BLaER1 (cell line): ENCODE measurements at regions not wholly inside any gene's neighbourhood (a gene's known extent, or its start where the extent isn't known, plus 50 kb on each side); places are given as distances from the start of the nearest gene placed in this dataset.
"Not testable (repeated sequence)": the region's sequence is repeated elsewhere in the genome, so short reads cannot be mapped to it uniquely, and the experiment has no call there.

Experiments used
- H3K27ac ChIP-seq: shearing (Covaris generic); formaldehyde crosslinking; 2 replicates; pipeline ENCODE4 v1.8.1; 2022
- H3K27me3 ChIP-seq: shearing (Covaris generic); formaldehyde crosslinking; 2 replicates; pipeline ENCODE4 v1.8.1; 2022
- H3K36me3 ChIP-seq: shearing (Covaris generic); formaldehyde crosslinking; 2 replicates; pipeline ENCODE4 v1.8.1; 2022
- H3K4me1 ChIP-seq: shearing (Covaris generic); formaldehyde crosslinking; 2 replicates; pipeline ENCODE4 v1.8.1; 2022
- H3K4me2 ChIP-seq: shearing (Covaris generic); formaldehyde crosslinking; 2 replicates; pipeline ENCODE4 v1.8.1; 2022
- H3K4me3 ChIP-seq: shearing (Covaris generic); formaldehyde crosslinking; 2 replicates; pipeline ENCODE4 v1.8.1; 2022
- H3K9ac ChIP-seq: shearing (Covaris generic); formaldehyde crosslinking; 2 replicates; pipeline ENCODE4 v1.8.1; 2022
- H3K9me3 ChIP-seq: shearing (Covaris generic); formaldehyde crosslinking; 2 replicates; pipeline ENCODE4 v1.8.1; 2022
- H4K20me1 ChIP-seq: shearing (Covaris generic); formaldehyde crosslinking; 2 replicates; pipeline ENCODE4 v1.8.1; 2022
- Cebpa-rat ChIP-seq: shearing (Covaris generic); IDR thresholded peaks from 2 replicates; pipeline ENCODE4 v1.8.1; 2022

DNA sequence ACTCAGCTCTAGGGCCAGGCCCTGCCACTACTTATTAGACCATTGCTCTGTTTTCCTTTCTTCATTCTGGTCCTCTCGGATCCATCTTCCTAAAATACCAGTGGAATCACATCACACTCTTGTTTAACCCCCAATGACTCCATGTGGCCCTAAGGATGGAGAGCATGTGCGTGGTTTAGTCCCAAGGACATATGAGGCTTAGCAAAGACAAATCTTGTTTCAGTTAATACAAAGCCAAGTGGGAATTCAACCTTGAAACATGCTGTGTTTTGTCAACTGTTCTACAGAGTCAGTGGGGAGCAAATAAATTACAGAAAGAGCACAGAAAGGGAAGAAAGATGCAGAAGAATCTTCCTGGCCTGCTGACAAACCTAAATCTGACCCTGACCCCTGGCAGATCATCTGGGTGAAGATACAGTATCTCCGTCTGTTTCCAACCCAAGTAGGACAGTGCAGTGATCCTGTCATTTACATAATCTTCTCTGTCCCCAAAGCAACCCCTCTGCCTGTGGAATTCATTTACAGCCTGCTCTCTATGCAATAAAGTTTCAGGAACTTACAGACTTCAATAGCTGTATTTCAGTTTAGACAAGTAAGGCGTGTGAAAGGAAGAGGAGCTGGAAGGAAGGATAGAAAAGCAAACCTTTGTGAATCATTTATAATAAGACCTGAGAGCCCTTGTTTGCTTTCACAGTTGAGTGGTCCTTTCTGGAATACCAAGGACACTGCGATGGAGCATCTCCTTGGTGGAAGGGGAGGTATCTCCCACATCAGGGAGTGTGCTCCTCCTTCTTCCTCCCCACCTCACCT is 144.0 kb downstream of the THBS2 start:
- Histone ChIP-seq H3K4me2 (no peak overlapping the region), H3K9me3 (peaks cover 18% of the 10 kb centered on the region), H3K27ac (no peak overlapping the region), H3K4me3 (no peak overlapping the region), H4K20me1 (no peaks in the 10 kb centered on the region), H3K27me3 (no peaks in the 10 kb centered on the region), H3K36me3 (no peaks in the 10 kb centered on the region), H3K4me1 (peaks cover 41% of the 10 kb centered on the region), H3K9ac (no peak overlapping the region)
- TF ChIP-seq Cebpa-rat: no peak

DNA sequence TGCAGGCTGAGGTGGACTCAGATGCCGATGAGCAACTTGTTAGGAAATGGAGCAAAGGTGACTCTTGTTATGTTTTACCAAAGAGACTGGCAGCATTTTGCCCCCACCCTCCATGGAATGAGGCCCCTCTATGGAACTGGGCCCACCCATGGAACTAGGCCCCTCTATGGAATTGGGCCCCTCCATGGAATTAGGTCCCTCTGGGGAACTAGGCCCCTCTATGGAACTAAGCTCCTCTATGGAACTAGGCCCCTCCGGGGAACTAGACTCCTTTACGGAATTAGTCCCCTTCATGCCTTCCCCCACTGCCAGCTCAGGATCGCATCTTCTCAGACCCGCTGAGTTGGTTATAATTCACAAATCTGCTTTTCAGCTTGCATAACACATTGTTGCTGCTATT is 144.9 kb downstream of the THBS2 start:
- no peaks in the 10 kb centered on the region for H3K27me3 ChIP-seq
- H3K4me3 ChIP-seq: no peak overlapping the region
- H3K27ac ChIP-seq: no peak overlapping the region
- no peaks in the 10 kb centered on the region for H4K20me1 ChIP-seq
- no peaks in the 10 kb centered on the region for H3K36me3 ChIP-seq
- peaks cover 37% of the 10 kb centered on the region for H3K4me1 ChIP-seq
- no peak overlapping the region for H3K9ac ChIP-seq
- TF ChIP-seq Cebpa-rat: no peak
- H3K9me3 ChIP-seq: peaks cover 18% of the 10 kb centered on the region
- H3K4me2 ChIP-seq: no peak overlapping the region

DNA sequence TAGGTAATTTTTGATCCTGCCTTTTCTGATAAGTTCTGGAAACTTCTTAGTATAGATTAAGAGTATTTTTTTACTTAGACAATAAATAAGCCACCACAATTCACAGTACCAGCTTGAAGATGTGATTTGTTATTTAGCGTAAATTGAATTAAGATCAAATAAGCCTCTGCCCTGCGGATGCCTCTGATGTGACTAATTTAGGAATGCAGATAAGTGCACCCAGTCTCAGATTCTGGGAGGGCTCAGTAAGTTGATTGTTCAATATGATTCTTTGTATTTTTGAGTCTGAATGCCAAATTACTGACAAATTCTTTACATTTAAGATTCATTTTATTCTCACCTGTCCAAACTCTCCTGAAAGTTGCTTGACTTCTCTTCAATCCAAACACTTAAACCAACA is 147.5 kb downstream of the THBS2 start:
- H3K36me3 ChIP-seq: no peaks in the 10 kb centered on the region
- peaks cover 12% of the 10 kb centered on the region for H3K4me1 ChIP-seq
- H3K4me2 ChIP-seq: no peak overlapping the region
- H3K9ac ChIP-seq: no peak overlapping the region
- no peaks in the 10 kb centered on the region for H4K20me1 ChIP-seq
- TF ChIP-seq Cebpa-rat: no peak
- no peak overlapping the region for H3K27ac ChIP-seq
- peaks cover 25% of the 10 kb centered on the region for H3K9me3 ChIP-seq
- no peaks in the 10 kb centered on the region for H3K27me3 ChIP-seq
- H3K4me3 ChIP-seq: no peak overlapping the region

DNA sequence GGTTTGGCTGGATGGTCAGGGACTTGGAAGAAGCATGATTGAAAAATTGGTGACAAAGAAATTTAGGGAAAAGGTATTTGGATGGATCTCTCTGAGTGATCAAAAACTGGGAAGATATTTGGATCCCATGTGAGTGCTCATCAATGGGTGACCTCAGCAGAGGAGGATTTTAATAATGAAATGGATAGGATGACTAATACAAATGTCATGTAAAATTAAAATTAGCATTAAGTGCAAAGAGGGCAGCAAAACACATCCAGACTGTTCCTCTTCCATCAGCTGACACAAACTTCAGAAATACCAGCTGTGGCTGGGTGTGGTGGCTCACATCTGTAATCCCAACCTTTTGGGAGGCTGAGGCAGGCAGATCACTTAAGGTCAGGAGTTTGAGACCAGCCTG is 151.7 kb downstream of the THBS2 start:
- H3K27ac ChIP-seq: no peak overlapping the region
- no peak overlapping the region for H3K4me2 ChIP-seq
- no peak overlapping the region for H3K9ac ChIP-seq
- H3K4me3 ChIP-seq: no peak overlapping the region
- peaks cover 7% of the 10 kb centered on the region for H3K9me3 ChIP-seq
- H3K36me3 ChIP-seq: no peaks in the 10 kb centered on the region
- no peaks in the 10 kb centered on the region for H3K27me3 ChIP-seq
- no peaks in the 10 kb centered on the region for H3K4me1 ChIP-seq
- H4K20me1 ChIP-seq: no peaks in the 10 kb centered on the region
- TF ChIP-seq Cebpa-rat: no peak

DNA sequence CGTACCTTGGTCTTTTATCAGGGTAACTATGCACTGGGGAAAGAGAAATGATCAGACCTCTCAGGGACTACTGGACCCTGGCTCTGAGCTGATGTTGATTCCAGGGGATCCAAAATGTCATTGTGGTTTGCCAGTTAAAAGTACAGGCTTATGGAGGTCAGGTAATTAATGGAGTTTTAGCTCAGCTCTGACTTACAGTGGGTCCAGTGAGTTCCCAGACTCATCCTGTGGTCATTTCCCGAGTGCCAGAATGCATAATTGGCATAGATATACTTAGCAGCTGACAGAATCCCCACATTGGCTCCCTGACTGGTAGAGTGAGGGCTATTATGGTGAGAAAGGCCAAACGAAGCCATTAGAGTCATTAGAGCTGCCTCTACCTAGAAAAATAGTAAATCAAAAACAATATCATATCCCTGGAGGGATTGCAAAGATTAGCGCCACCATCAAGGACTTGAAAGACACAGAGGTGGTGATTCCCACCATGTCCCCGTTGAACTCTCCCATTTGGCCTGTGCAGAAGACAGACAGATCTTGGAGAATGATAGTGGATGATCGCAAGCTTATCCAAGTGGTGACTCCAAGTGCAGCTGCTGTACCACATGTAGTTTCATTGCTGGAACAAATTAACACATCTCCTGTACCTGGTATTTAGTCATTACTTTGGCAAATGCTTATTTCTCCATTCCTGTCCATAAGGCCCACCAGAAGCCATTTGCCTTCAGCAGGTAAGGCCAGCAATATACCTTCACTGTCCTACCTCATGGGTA is 152.4 kb downstream of the THBS2 start:
- H3K9me3 ChIP-seq: peaks cover 7% of the 10 kb centered on the region
- no peaks in the 10 kb centered on the region for H3K27me3 ChIP-seq
- no peaks in the 10 kb centered on the region for H3K4me1 ChIP-seq
- TF ChIP-seq Cebpa-rat: no peak
- no peaks in the 10 kb centered on the region for H3K36me3 ChIP-seq
- no peak overlapping the region for H3K9ac ChIP-seq
- no peak overlapping the region for H3K4me2 ChIP-seq
- no peak overlapping the region for H3K27ac ChIP-seq
- no peaks in the 10 kb centered on the region for H4K20me1 ChIP-seq
- H3K4me3 ChIP-seq: no peak overlapping the region

DNA sequence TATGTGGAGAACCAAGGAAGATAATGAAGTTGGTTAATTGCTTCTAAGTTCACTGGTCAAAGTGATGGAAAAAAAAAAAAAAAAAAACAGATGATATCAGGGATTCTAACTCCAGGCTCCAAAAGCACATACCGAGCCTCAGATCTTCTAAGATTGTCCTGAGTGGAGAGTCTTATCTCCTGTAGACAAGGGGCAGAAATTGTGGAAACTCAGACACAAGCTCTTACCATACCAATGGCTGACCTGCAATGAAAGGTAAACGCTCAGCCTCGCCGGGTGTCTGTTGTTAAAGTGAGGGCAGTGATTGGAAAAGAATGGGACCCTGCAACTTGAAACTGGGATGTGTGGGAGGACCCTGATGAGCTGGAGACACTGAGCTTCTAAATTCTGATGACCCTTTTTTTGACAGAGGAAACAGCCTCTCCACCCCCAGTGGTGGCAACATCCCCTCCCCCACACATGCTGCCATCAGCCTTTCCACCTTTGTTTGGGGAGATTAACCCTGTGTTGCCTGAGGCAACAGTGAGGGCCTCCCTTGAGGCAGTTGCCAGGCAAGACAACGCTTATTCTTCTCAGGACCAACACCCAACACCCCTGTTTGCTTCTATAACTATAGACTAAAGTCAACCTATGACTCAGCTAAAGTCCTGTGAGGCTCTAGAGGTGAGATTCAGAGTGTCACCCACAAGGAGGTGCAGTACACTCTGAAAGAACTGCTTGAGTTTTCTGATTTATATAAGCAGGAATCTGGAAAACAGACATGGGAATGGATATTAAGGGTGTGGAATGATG is 154.0 kb downstream of the THBS2 start:
- H3K4me3 ChIP-seq: no peak overlapping the region
- H3K9ac ChIP-seq: no peak overlapping the region
- H4K20me1 ChIP-seq: no peaks in the 10 kb centered on the region
- no peak for TF ChIP-seq Cebpa-rat
- no peaks in the 10 kb centered on the region for H3K27me3 ChIP-seq
- no peak overlapping the region for H3K4me2 ChIP-seq
- H3K4me1 ChIP-seq: no peaks in the 10 kb centered on the region
- no peak overlapping the region for H3K27ac ChIP-seq
- H3K36me3 ChIP-seq: no peaks in the 10 kb centered on the region
- peaks cover 7% of the 10 kb centered on the region for H3K9me3 ChIP-seq

DNA sequence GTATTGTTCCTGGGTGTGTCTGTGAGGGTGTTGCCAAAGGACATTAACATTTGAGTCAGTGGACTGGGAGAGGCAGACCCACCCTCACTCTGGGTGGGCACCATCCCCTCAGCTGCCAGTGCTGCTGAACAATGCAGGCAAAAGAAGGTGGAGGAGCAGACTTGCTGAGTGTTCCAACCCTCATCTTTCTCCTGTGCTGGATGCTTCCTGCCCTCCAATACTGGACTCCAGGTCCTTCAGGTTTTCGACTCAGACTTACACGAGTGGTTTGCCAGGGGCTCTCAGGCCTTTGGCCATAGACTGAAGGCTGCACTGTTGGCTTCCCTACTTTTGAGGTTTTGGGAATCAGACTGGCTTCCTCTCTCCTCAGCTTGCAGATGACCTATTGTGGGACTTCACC is 155.0 kb downstream of the THBS2 start:
- H3K9ac ChIP-seq, H3K27ac ChIP-seq, H3K27me3 ChIP-seq, H3K4me3 ChIP-seq, H3K36me3 ChIP-seq, H3K9me3 ChIP-seq, H3K4me1 ChIP-seq, H3K4me2 ChIP-seq, H4K20me1 ChIP-seq: not testable (repeated sequence)

DNA sequence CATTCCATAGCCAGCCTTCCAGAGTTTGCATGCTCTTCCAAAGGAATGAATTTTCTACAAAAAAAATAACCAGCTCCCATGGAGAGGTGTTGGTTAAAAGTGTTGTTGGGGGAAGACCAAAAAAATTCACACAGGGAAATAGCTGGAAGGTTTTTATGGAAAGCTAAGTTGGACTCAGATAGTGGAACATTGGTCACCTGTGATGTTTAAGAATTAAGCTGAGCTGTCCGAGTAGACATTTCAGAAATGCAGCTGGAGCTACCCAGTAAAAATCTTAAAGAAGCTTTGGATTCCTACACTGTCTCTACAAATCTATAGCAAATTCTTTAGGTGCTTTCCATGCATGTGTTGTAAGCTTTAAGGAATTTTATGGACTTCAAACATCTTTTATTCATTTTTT is 155.5 kb downstream of the THBS2 start:
- Histone ChIP-seq H3K27ac (no peak overlapping the region), H3K9ac (no peak overlapping the region), H3K9me3 (peaks cover 7% of the 10 kb centered on the region), H3K4me1 (no peaks in the 10 kb centered on the region), H3K4me3 (no peak overlapping the region), H3K27me3 (no peaks in the 10 kb centered on the region), H3K36me3 (no peaks in the 10 kb centered on the region), H3K4me2 (no peak overlapping the region), H4K20me1 (no peaks in the 10 kb centered on the region)
- TF ChIP-seq Cebpa-rat: no peak

DNA sequence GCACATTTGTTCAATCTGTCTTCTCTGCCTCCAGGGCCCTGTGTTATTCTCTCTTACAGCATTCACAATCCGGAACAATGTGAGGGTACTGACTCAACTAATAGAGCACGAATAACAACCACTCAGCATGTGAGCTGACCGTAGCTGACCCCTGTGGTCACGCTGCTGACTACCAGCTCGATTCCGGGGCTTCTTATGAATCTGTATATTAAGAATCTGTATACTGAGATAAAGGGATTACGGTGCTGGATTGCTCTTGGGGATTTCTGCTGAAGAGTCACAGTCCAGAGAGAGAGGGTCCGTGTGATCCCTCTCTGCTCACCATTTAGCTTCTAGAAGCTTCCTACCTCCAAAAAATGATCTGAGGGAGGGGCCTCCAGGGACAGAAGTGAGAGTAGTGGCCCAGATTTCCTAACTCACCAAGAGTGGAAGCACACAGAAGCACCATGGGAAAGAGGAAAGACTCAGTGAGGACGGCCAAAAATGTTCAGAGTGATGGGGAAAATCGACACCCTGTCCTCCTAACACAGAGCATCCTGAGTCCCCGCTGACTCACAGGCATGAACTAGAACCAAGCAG is 156.2 kb downstream of the THBS2 start:
- Histone ChIP-seq H3K4me3 (no peak overlapping the region), H3K9ac (no peak overlapping the region), H3K27ac (no peak overlapping the region), H4K20me1 (no peaks in the 10 kb centered on the region), H3K36me3 (no peaks in the 10 kb centered on the region), H3K27me3 (no peaks in the 10 kb centered on the region), H3K9me3 (0 out of 2 replicates have a peak, but pooled peaks cover 4% of the 10 kb centered on the region), H3K4me2 (no peak overlapping the region), H3K4me1 (no peaks in the 10 kb centered on the region)
- no peak for TF ChIP-seq Cebpa-rat
